ENCODE measurements at regions not wholly inside any gene's neighbourhood (a gene's known extent, or its start where the extent isn't known, plus 50 kb on each side); places are given as distances from the start of the nearest gene placed in this dataset.
"Not testable (repeated sequence)": the region's sequence is repeated elsewhere in the genome, so short reads cannot be mapped to it uniquely, and the experiment has no call there.

DNA sequence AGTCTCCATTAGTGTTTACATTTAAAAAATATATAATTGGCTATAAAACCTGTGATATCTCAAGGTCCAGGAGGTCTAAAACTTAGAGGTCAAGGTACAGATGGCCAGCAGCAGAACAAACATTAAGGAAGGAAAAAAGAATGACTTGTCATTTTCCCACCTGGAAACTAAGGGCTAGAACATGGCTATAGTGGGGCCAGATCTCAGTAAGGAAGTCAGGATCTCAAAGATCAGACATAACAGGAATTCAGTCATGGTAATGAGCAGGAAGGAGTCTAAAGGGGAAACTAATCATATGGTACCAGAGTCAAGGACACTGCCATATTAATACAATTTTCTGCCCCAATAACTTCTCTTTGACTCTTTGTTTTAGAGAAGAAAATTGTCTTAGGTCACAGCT is 1018.8 kb downstream of the PLA2G4A start:
- H3K9me3 ChIP-seq = no peaks in the 10 kb centered on the region
- H3K27ac ChIP-seq = no peak overlapping the region
- H3K27me3 ChIP-seq = no peaks in the 10 kb centered on the region
- no peak for DNase-seq
- TF ChIP-seq POLR2AphosphoS5 (IDR thresholded peaks at IDR 0.05) = no peak
- TF ChIP-seq EP300 (IDR thresholded peaks at IDR 0.05) = no peak
- TF ChIP-seq, protein P1, sequence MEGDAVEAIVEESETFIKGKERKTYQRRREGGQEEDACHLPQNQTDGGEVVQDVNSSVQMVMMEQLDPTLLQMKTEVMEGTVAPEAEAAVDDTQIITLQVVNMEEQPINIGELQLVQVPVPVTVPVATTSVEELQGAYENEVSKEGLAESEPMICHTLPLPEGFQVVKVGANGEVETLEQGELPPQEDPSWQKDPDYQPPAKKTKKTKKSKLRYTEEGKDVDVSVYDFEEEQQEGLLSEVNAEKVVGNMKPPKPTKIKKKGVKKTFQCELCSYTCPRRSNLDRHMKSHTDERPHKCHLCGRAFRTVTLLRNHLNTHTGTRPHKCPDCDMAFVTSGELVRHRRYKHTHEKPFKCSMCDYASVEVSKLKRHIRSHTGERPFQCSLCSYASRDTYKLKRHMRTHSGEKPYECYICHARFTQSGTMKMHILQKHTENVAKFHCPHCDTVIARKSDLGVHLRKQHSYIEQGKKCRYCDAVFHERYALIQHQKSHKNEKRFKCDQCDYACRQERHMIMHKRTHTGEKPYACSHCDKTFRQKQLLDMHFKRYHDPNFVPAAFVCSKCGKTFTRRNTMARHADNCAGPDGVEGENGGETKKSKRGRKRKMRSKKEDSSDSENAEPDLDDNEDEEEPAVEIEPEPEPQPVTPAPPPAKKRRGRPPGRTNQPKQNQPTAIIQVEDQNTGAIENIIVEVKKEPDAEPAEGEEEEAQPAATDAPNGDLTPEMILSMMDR (IDR thresholded peaks at IDR 0.05) = no peak
- no peak for TF ChIP-seq POLR2A (IDR thresholded peaks at IDR 0.05)
- no peaks in the 10 kb centered on the region for H3K4me1 ChIP-seq
- intact Hi-C loops (cut with DNase I) = no loop called here
- no peaks in the 10 kb centered on the region for H3K36me3 ChIP-seq
- H3K4me3 ChIP-seq = no peak overlapping the region

GRCh38 chr1:187848321-187848720 is 1019.6 kb downstream of the PLA2G4A start:
- no peak overlapping the region for H3K4me3 ChIP-seq
- no peak for DNase-seq
- H3K36me3 ChIP-seq = no peaks in the 10 kb centered on the region
- TF ChIP-seq POLR2A (IDR thresholded peaks at IDR 0.05) (no peak), POLR2AphosphoS5 (IDR thresholded peaks at IDR 0.05) (no peak), EP300 (IDR thresholded peaks at IDR 0.05) (no peak)
- TF ChIP-seq, protein P1 (IDR thresholded peaks at IDR 0.05) = no peak
- no peak overlapping the region for H3K27ac ChIP-seq
- 80 to 86% methylated on average over 3 of the region's 3 CpGs for WGBS, 2 donors
- H3K4me1 ChIP-seq = no peaks in the 10 kb centered on the region
- no peaks in the 10 kb centered on the region for H3K9me3 ChIP-seq
- intact Hi-C loops (cut with DNase I) = no loop called here
- H3K27me3 ChIP-seq = no peaks in the 10 kb centered on the region

GRCh38 chr1:187850146-187850545 is 1021.4 kb downstream of the PLA2G4A start:
- intact Hi-C loops (cut with DNase I); DNase-seq; H3K4me1 ChIP-seq; H3K4me3 ChIP-seq; H3K27ac ChIP-seq; H3K36me3 ChIP-seq; H3K27me3 ChIP-seq; H3K9me3 ChIP-seq: not testable (repeated sequence)
- WGBS, 2 donors = 87 to 97% methylated on average over 26 of the region's 26 CpGs

DNA sequence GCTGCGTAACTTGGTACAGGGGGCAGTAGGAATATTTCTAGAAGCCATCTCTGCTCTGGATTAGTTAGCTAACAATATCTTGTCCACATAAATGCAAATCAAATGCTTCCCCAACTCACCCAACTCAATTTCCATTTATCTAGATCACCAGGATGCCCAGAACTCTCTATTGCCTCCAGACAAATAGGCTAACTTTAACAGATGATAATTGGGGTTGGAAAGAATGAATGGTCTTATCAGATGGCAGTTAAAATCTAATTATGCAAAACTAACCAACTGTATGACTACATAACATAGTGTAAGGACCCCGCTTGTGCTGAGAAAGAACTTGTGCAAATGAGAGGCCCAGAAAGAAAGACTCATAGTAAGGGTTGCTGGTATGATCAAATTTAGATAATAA is 1024.8 kb downstream of the PLA2G4A start:
- WGBS, 2 donors = 90 to 92% methylated on average over 2 of the region's 2 CpGs
- TF ChIP-seq, protein P1 (IDR thresholded peaks at IDR 0.05) = no peak
- TF ChIP-seq POLR2AphosphoS5 (IDR thresholded peaks at IDR 0.05) = no peak
- TF ChIP-seq EP300 (IDR thresholded peaks at IDR 0.05) = no peak
- TF ChIP-seq POLR2A (IDR thresholded peaks at IDR 0.05) = no peak

GRCh38 chr1:187854457-187854856 is 1025.7 kb downstream of the PLA2G4A start:
- Histone ChIP-seq H3K4me3 (no peak overlapping the region), H3K4me1 (no peaks in the 10 kb centered on the region), H3K9me3 (no peaks in the 10 kb centered on the region), H3K36me3 (no peaks in the 10 kb centered on the region), H3K27me3 (no peaks in the 10 kb centered on the region), H3K27ac (no peak overlapping the region)
- intact Hi-C loops (cut with DNase I) = no loop called here
- no peak for TF ChIP-seq EP300 (IDR thresholded peaks at IDR 0.05)
- no peak for TF ChIP-seq POLR2AphosphoS5 (IDR thresholded peaks at IDR 0.05)
- TF ChIP-seq, protein P1 (IDR thresholded peaks at IDR 0.05) = no peak
- TF ChIP-seq POLR2A (IDR thresholded peaks at IDR 0.05) = no peak
- WGBS, 2 donors = 79 to 91% methylated on average over 2 of the region's 2 CpGs
- DNase-seq = no peak

More for the DNA sequence above, 1024.8 kb downstream of the PLA2G4A start:
- Histone ChIP-seq H3K36me3 (no peaks in the 10 kb centered on the region), H3K27ac (no peak overlapping the region), H3K27me3 (no peaks in the 10 kb centered on the region), H3K4me3 (no peak overlapping the region), H3K9me3 (no peaks in the 10 kb centered on the region), H3K4me1 (no peaks in the 10 kb centered on the region)
- no peak for DNase-seq
- intact Hi-C loops (cut with DNase I) = no loop called here

Data from sigmoid colon (tissue), 6 donors.